ENCODE measurements at regions not wholly inside any gene's neighbourhood (a gene's known extent, or its start where the extent isn't known, plus 50 kb on each side); places are given as distances from the start of the nearest gene placed in this dataset.
"Not testable (repeated sequence)": the region's sequence is repeated elsewhere in the genome, so short reads cannot be mapped to it uniquely, and the experiment has no call there.

DNA sequence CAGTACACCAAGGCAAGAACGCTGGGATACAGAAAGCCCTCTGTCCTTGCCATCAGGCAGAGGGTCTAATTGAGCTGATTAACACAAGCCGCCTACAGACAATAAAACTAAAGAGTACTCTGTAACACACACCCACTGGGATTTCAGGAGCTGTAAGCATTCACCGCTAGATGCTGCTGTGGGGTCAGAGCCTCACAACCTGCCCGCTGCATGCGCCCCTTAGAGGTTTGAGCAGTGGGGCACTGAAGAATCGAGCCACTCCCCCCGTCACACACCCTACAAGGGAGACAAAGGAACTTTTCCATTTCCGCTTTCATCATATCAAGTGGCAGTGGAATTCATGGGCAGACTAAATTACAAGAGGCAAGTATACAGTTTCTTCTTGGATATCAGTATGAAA is 1080.6 kb downstream of the PCDH17 start:
- no peak overlapping the region for H3K27ac ChIP-seq (ENCODE audit: low read length)
- no peaks in the 10 kb centered on the region for H3K9me3 ChIP-seq (ENCODE audit: low read length)
- no peaks in the 10 kb centered on the region for H3K9me2 ChIP-seq (ENCODE audit: insufficient read depth, low read length)
- no peaks in the 10 kb centered on the region for H3K36me3 ChIP-seq (ENCODE audit: insufficient read depth, low read length)
- H3F3A ChIP-seq (ENCODE audit: insufficient read depth, low read length, poor library complexity, severe bottlenecking) = no peaks in the 10 kb centered on the region
- H4K20me1 ChIP-seq (ENCODE audit: insufficient read depth) = no peaks in the 10 kb centered on the region
- no peak overlapping the region for H3K4me3 ChIP-seq (ENCODE audit: low read length)
- H3K9ac ChIP-seq (ENCODE audit: low read length) = no peak overlapping the region
- no peaks in the 10 kb centered on the region for H3K27me3 ChIP-seq (ENCODE audit: insufficient read depth, low read depth, low read length)
- no peak overlapping the region for H3K4me2 ChIP-seq (ENCODE audit: low read length)
- TF ChIP-seq MXI1 (conservative IDR thresholded peaks at IDR 0.05; ENCODE audit: poor library complexity, severe bottlenecking) (no peak), EZH2 (IDR thresholded peaks at IDR 0.05; ENCODE audit: borderline replicate concordance, insufficient read depth, low read length, poor library complexity, severe bottlenecking) (no peak)
- H2AFZ ChIP-seq (ENCODE audit: low read depth, low read length) = no peak overlapping the region
- no peaks in the 10 kb centered on the region for H3K79me2 ChIP-seq (replicated peaks; ENCODE audit: insufficient read depth, low read length)

DNA sequence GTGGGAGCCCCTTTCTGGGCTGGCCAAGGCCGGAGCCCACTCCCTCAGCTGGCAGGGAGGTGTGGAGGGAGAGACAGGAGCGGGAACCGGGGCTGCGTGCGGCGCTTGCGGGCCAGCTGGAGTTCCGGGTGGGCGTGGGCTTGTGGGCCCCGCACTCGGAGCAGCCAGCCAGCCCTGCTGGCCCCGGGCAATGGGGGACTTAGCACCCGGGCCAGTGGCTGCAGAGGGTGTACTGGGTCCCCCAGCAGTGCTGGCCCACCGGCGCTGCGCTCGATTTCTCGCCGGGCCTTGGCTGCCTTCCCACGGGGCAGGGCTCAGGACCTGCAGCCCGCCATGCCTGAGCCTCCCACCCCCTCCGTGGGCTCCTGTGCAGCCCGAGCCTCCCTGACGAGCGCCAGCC is 1082.5 kb downstream of the PCDH17 start:
- not testable (repeated sequence) for H3K36me3 ChIP-seq (ENCODE audit: insufficient read depth, low read length); H3K4me3 ChIP-seq (ENCODE audit: low read length); H3K79me2 ChIP-seq (replicated peaks; ENCODE audit: insufficient read depth, low read length); H3F3A ChIP-seq (ENCODE audit: insufficient read depth, low read length, poor library complexity, severe bottlenecking); H3K27ac ChIP-seq (ENCODE audit: low read length); H3K4me2 ChIP-seq (ENCODE audit: low read length); H3K9me2 ChIP-seq (ENCODE audit: insufficient read depth, low read length); H3K27me3 ChIP-seq (ENCODE audit: insufficient read depth, low read depth, low read length); H3K9ac ChIP-seq (ENCODE audit: low read length); H3K9me3 ChIP-seq (ENCODE audit: low read length); H4K20me1 ChIP-seq (ENCODE audit: insufficient read depth); H2AFZ ChIP-seq (ENCODE audit: low read depth, low read length)

DNA sequence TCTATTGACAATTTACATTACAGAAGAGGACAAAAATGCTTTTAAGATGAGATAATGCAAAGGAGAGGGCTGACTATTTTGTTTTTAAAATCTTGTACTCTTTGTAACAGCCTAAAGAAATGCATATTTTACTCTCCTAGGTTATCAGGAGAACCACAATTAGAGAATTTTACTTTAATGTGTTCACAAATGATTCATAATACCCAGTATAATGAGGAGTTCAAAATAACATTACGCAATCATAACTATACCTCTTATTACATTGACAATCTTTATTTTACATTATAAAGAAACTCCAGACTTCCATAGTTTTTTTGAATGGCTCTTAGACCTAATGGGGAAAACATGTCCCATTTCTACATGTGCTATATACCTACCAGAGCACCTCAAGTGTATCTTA is 1089.7 kb downstream of the PCDH17 start:
- H3K9me2 ChIP-seq (ENCODE audit: insufficient read depth, low read length) = no peaks in the 10 kb centered on the region
- no peak overlapping the region for H3K4me2 ChIP-seq (ENCODE audit: low read length)
- no peaks in the 10 kb centered on the region for H3K9me3 ChIP-seq (ENCODE audit: low read length)
- no peaks in the 10 kb centered on the region for H3F3A ChIP-seq (ENCODE audit: insufficient read depth, low read length, poor library complexity, severe bottlenecking)
- no peaks in the 10 kb centered on the region for H4K20me1 ChIP-seq (ENCODE audit: insufficient read depth)
- H3K27me3 ChIP-seq (ENCODE audit: insufficient read depth, low read depth, low read length) = no peaks in the 10 kb centered on the region
- no peaks in the 10 kb centered on the region for H3K36me3 ChIP-seq (ENCODE audit: insufficient read depth, low read length)
- H3K27ac ChIP-seq (ENCODE audit: low read length) = no peak overlapping the region
- H2AFZ ChIP-seq (ENCODE audit: low read depth, low read length) = no peak overlapping the region
- TF ChIP-seq, protein P1, sequence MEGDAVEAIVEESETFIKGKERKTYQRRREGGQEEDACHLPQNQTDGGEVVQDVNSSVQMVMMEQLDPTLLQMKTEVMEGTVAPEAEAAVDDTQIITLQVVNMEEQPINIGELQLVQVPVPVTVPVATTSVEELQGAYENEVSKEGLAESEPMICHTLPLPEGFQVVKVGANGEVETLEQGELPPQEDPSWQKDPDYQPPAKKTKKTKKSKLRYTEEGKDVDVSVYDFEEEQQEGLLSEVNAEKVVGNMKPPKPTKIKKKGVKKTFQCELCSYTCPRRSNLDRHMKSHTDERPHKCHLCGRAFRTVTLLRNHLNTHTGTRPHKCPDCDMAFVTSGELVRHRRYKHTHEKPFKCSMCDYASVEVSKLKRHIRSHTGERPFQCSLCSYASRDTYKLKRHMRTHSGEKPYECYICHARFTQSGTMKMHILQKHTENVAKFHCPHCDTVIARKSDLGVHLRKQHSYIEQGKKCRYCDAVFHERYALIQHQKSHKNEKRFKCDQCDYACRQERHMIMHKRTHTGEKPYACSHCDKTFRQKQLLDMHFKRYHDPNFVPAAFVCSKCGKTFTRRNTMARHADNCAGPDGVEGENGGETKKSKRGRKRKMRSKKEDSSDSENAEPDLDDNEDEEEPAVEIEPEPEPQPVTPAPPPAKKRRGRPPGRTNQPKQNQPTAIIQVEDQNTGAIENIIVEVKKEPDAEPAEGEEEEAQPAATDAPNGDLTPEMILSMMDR (IDR thresholded peaks at IDR 0.05; ENCODE audit: poor library complexity, severe bottlenecking) = no peak
- TF ChIP-seq EP300 (conservative IDR thresholded peaks at IDR 0.05; ENCODE audit: poor library complexity, severe bottlenecking) (no peak), TAF1 (IDR thresholded peaks at IDR 0.05; ENCODE audit: low read depth) (no peak), EZH2 (IDR thresholded peaks at IDR 0.05; ENCODE audit: borderline replicate concordance, insufficient read depth, low read length, poor library complexity, severe bottlenecking) (no peak), RAD21 (conservative IDR thresholded peaks at IDR 0.05) (no peak), SMC3 (conservative IDR thresholded peaks at IDR 0.05; ENCODE audit: poor library complexity) (no peak), POLR2AphosphoS5 (IDR thresholded peaks at IDR 0.05) (no peak), MXI1 (conservative IDR thresholded peaks at IDR 0.05; ENCODE audit: poor library complexity, severe bottlenecking) (no peak)
- TF ChIP-seq, protein P2, sequence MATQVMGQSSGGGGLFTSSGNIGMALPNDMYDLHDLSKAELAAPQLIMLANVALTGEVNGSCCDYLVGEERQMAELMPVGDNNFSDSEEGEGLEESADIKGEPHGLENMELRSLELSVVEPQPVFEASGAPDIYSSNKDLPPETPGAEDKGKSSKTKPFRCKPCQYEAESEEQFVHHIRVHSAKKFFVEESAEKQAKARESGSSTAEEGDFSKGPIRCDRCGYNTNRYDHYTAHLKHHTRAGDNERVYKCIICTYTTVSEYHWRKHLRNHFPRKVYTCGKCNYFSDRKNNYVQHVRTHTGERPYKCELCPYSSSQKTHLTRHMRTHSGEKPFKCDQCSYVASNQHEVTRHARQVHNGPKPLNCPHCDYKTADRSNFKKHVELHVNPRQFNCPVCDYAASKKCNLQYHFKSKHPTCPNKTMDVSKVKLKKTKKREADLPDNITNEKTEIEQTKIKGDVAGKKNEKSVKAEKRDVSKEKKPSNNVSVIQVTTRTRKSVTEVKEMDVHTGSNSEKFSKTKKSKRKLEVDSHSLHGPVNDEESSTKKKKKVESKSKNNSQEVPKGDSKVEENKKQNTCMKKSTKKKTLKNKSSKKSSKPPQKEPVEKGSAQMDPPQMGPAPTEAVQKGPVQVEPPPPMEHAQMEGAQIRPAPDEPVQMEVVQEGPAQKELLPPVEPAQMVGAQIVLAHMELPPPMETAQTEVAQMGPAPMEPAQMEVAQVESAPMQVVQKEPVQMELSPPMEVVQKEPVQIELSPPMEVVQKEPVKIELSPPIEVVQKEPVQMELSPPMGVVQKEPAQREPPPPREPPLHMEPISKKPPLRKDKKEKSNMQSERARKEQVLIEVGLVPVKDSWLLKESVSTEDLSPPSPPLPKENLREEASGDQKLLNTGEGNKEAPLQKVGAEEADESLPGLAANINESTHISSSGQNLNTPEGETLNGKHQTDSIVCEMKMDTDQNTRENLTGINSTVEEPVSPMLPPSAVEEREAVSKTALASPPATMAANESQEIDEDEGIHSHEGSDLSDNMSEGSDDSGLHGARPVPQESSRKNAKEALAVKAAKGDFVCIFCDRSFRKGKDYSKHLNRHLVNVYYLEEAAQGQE (IDR thresholded peaks at IDR 0.05; ENCODE audit: borderline replicate concordance) = no peak
- H3K9ac ChIP-seq (ENCODE audit: low read length) = no peak overlapping the region
- H3K79me2 ChIP-seq (replicated peaks; ENCODE audit: insufficient read depth, low read length) = no peaks in the 10 kb centered on the region
- H3K4me3 ChIP-seq (ENCODE audit: low read length) = no peak overlapping the region
